ENCODE measurements at regions not wholly inside any gene's neighbourhood (a gene's known extent, or its start where the extent isn't known, plus 50 kb on each side); places are given as distances from the start of the nearest gene placed in this dataset.

DNA sequence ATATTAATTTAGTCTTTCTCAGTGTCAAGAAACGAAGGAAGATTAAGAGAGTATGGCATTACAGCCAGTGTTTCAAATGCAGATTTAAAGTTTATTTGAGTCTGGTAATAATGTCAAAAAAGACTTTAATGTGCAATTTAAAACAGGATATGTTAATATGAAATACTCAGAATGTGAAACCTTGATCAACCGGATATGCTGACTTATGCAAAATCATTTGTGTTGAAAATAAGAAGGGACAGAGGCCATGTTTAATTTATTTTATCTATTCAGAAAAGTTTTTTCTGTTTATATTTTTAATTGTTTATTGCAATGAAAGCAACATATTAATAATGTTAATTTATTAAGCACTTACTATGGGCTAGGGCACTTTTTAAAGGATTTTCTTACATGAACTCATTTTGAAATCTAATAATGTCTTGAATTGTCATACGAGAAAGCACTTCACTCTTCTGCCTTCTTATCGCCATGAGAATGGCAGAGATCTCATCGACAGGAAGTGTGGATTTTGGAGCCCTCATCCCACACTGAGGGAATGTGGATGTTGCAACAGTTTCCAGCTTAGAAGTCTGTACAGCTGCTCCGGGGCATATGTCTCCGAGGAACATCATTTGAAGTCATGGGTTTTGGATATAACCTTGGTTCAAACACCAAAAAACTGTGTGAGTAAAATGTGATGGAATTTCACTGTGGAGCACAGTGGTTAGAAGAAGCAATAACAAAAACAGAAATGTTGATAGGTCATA lies 1410.4 kb downstream of the EPHA7 start:
- H3K36me3 Mint-ChIP-seq (ENCODE audit: low read depth): no peaks in the 10 kb centered on the region
- ATAC-seq (ENCODE audit: low read depth): no peak
- no peak for DNase-seq
- peaks cover 2% of the 10 kb centered on the region for H3K9me3 Mint-ChIP-seq
- intact Hi-C loops (cut with micrococcal nuclease): no loop called here
- no peak for TF ChIP-seq CTCF (IDR thresholded peaks at IDR 0.05)
- H3K4me3 Mint-ChIP-seq: no peak overlapping the region
- H3K27me3 Mint-ChIP-seq: no peaks in the 10 kb centered on the region
- H3K27ac Mint-ChIP-seq: no peak overlapping the region
- CTCF ChIA-PET: no interaction called here
- no peaks in the 10 kb centered on the region for H3K4me1 Mint-ChIP-seq
- POLR2A ChIA-PET: no interaction called here

GRCh38 chr6:92000112-92000511 lies 1413.2 kb upstream of the MAP3K7 start:
- CTCF ChIA-PET: no interaction called here
- H3K9me3 Mint-ChIP-seq: peaks cover 11% of the 10 kb centered on the region

DNA sequence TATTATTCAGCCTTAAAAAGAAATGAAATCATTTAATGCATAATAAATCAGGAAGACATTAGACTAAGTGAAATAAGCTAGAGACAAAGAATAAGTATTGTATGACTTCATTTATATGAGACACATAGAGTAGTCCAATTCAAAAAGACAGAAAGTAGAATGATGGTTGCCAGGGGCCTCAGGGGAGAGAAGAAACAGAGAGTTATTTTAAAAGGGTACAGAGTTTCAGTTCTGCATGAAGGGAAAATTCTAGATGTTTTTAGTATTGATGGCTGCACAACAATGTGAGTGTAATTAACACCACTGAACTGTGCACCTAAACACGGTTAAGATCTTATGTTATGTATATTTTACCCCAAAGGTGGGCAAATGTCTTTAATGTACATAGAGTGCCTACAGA lies 1407.9 kb upstream of the MAP3K7 start:
- no peak overlapping the region for H3K4me3 Mint-ChIP-seq
- H3K27me3 Mint-ChIP-seq: no peaks in the 10 kb centered on the region
- DNase-seq (no peak), ATAC-seq (ENCODE audit: low read depth) (no peak)
- intact Hi-C loops (cut with micrococcal nuclease): no loop called here
- no peaks in the 10 kb centered on the region for H3K4me1 Mint-ChIP-seq
- POLR2A ChIA-PET: no interaction called here
- peaks cover 24% of the 10 kb centered on the region for H3K9me3 Mint-ChIP-seq
- CTCF ChIA-PET: no interaction called here
- no peak overlapping the region for H3K27ac Mint-ChIP-seq
- H3K36me3 Mint-ChIP-seq (ENCODE audit: low read depth): no peaks in the 10 kb centered on the region
- no peak for TF ChIP-seq CTCF (IDR thresholded peaks at IDR 0.05)

More at GRCh38 chr6:92000112-92000511, 1413.2 kb upstream of the MAP3K7 start:
- POLR2A ChIA-PET: no interaction called here
- intact Hi-C loops (cut with micrococcal nuclease): no loop called here
- Mint-ChIP-seq H3K27me3 (no peaks in the 10 kb centered on the region), H3K4me1 (no peaks in the 10 kb centered on the region), H3K36me3 (ENCODE audit: low read depth) (no peaks in the 10 kb centered on the region), H3K27ac (no peak overlapping the region), H3K4me3 (no peak overlapping the region)
- ATAC-seq (ENCODE audit: low read depth) (no peak), DNase-seq (no peak)
- no peak for TF ChIP-seq CTCF (IDR thresholded peaks at IDR 0.05)

- Mint-ChIP-seq H3K4me1 (no peaks in the 10 kb centered on the region), H3K27ac (no peak overlapping the region), H3K27me3 (no peaks in the 10 kb centered on the region), H3K36me3 (ENCODE audit: low read depth) (no peaks in the 10 kb centered on the region), H3K9me3 (peaks cover 2% of the 10 kb centered on the region), H3K4me3 (no peak overlapping the region)
- ATAC-seq (ENCODE audit: low read depth): no peak
- DNase-seq: no peak
- ChIA-PET CTCF (no interaction called here), POLR2A (no interaction called here)
- intact Hi-C loops (cut with micrococcal nuclease): no loop called here
- no peak for TF ChIP-seq CTCF (IDR thresholded peaks at IDR 0.05)
Observed at GRCh38 chr6:91982559-91982958, 1395.7 kb upstream of the MAP3K7 start.

GRCh38 chr6:91976797-91977196 lies 1389.9 kb upstream of the MAP3K7 start:
- Mint-ChIP-seq H3K4me1 (no peaks in the 10 kb centered on the region), H3K36me3 (ENCODE audit: low read depth) (no peaks in the 10 kb centered on the region), H3K27ac (no peak overlapping the region), H3K27me3 (no peaks in the 10 kb centered on the region), H3K9me3 (peaks cover 5% of the 10 kb centered on the region), H3K4me3 (no peak overlapping the region)
- ATAC-seq (ENCODE audit: low read depth) (no peak), DNase-seq (no peak)
- no peak for TF ChIP-seq CTCF (IDR thresholded peaks at IDR 0.05)
- POLR2A ChIA-PET: no interaction called here
- intact Hi-C loops (cut with micrococcal nuclease): no loop called here
- CTCF ChIA-PET: no interaction called here

Data from activated B cell treated with CpG ODN at 0.5 μM for 24 hours (primary cell).